Sciatic nerve (tissue), 2 donors: ENCODE measurements at regions not wholly inside any gene's neighbourhood (a gene's known extent, or its start where the extent isn't known, plus 50 kb on each side); places are given as distances from the start of the nearest gene placed in this dataset.

Experiments used
- ATAC-seq: fragments of 200-7000 bp; cut with Tn5 transposase; one replicate; pipeline ENCODE4 v1.9.1; 2020; ENCODE audit warnings: mild to moderate bottlenecking, moderate library complexity
- DNase-seq: peaks from one replicate; pipeline ENCODE4 v3.0.0-alpha.2; 2020; ENCODE audit warnings: low spot score
- intact Hi-C: fragments of 100-400 bp; cut with DNase I; formaldehyde crosslinking; loops from one replicate; pipeline ENCODE4 v1.14.2; 2022
- donor health status: DM: no; HTN: no; CAD: no.
- donor health status: DM: no; HTN: no; CAD: no.

DNA sequence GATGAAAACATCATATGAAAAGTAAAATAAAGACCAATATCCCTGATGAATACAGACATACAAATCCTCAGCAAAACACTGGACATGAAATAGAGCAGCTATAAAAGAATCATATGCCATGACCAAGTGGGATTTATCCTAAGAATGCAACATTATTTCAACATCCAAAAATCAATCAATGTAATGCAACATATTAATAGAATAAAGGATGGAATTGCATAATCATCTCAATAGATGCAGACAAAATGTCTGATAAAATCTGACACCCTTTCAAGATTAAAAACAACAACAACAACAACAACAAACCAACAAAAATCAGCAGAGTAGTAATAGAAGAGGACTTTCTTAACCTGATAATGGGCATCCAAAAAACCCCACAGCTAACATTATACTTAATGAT lies 63.8 kb upstream of the IL1R1 start:
- DNase-seq (no peak), ATAC-seq (no peak)
- intact Hi-C loops: no loop called here

- ATAC-seq (no peak), DNase-seq (no peak)
- intact Hi-C loops: no loop called here
Observed at GRCh38 chr2:102080451-102081242, 61.9 kb upstream of the IL1R1 start.

- ATAC-seq: no peak
- no peak for DNase-seq
- intact Hi-C loops: no loop called here
Observed at GRCh38 chr2:102081243-102081522, 61.4 kb upstream of the IL1R1 start.

- ATAC-seq: no peak
- DNase-seq: no peak
- intact Hi-C loops: no loop called here
Observed at GRCh38 chr2:102081606-102082005, 60.9 kb upstream of the IL1R1 start.

GRCh38 chr2:102082571-102083392 lies 59.8 kb upstream of the IL1R1 start:
- intact Hi-C loops: no loop called here
- DNase-seq (no peak), ATAC-seq (peak; percentile 94)

- DNase-seq: no peak
- no peak for ATAC-seq
- intact Hi-C loops: no loop called here
Observed at GRCh38 chr2:102083393-102083703, 59.2 kb upstream of the IL1R1 start.

- DNase-seq: no peak
- intact Hi-C loops: no loop called here
- no peak for ATAC-seq
Observed at GRCh38 chr2:102084651-102085050, 57.9 kb upstream of the IL1R1 start.

DNA sequence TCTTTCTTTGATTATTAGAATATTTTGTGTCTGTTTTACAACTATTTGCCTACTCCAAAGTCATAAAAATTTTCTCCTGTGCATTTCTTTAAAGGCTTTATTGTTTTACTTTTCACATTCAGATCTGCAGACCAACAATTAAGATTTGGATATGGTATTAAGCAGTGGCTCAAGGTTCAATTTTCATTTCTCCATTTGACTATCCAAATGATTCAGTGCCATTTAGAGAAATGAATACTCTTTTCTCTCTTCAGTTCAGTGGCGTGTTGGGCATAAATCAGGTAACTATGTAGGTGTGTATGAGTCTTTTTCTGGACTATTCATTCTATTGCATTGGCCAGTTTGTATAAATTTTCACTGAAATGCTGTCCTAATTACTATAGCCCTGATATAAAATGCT lies 57.3 kb upstream of the IL1R1 start:
- intact Hi-C loops: no loop called here
- ATAC-seq (no peak), DNase-seq (no peak)

GRCh38 chr2:102086150-102086872 lies 56.2 kb upstream of the IL1R1 start:
- DNase-seq: no peak
- ATAC-seq: no peak
- intact Hi-C loops: no loop called here

DNA sequence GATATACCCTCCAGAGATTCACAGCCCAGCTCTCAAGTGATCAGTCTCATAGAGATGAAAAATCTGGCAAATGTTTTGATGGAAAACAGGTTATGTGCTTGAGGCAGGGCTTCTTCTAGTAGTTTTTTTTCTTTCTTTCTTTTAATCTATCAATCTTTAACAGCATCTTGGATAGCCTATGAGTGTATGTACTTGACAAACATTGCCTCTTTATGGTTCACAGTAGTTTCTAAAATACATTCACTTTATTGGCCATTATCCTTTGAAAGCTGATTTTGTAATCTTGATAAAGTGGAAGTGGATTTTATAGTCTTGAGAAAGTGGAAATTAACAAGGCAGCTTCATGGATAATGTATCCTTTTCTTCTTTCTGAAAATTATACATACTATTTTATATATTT lies 51.4 kb upstream of the IL1R1 start:
- DNase-seq (no peak), ATAC-seq (no peak)
- intact Hi-C loops: no loop called here

- ATAC-seq (no peak), DNase-seq (no peak)
- intact Hi-C loops: no loop called here
Observed at GRCh38 chr2:102091908-102092307, 50.6 kb upstream of the IL1R1 start.

DNA sequence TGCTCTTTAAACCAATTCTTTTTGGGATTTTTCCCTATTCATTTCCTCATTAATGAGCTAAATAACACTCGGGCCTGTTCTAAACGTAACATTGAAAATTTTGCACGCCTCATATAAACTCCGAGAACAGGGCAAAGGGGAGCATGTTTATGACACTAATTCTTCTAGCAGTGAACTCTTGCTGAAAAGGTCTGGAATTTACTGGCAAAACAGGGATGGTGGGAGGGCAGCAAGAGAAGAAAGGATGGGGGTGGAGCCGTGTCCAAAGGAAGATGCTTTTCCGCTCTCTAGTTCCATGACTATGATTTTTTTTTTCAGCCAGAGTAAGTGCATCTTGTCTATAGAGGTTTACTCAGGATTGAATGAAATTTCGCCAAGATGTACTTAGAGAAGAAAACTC lies 50.0 kb upstream of the IL1R1 start:
- DNase-seq: no peak
- intact Hi-C loops: no loop called here

More for the DNA sequence above, 50.0 kb upstream of the IL1R1 start:
- no peak for ATAC-seq
